ENCODE measurements at regions not wholly inside any gene's neighbourhood (a gene's known extent, or its start where the extent isn't known, plus 50 kb on each side); places are given as distances from the start of the nearest gene placed in this dataset.

- no peak for DNase-seq (ENCODE audit: low read depth, low spot score)
Observed at GRCh38 chr13:106689906-106690305, 122.0 kb upstream of the ARGLU1 start.

- DNase-seq (ENCODE audit: low read depth, low spot score) = no peak
Observed at GRCh38 chr13:106688940-106689339, 121.0 kb upstream of the ARGLU1 start.

- no peak for DNase-seq (ENCODE audit: low read depth, low spot score)
Observed at GRCh38 chr13:106686163-106686562, 118.2 kb upstream of the ARGLU1 start.

GRCh38 chr13:106685143-106685542, 117.2 kb upstream of the ARGLU1 start:
- DNase-seq (ENCODE audit: low read depth, low spot score) = no peak

- DNase-seq (ENCODE audit: low read depth, low spot score) = no peak
Observed at GRCh38 chr13:106683918-106684317, 116.0 kb upstream of the ARGLU1 start.

- no peak for DNase-seq (ENCODE audit: low read depth, low spot score)
Observed at GRCh38 chr13:106683179-106683578, 115.2 kb upstream of the ARGLU1 start.

- DNase-seq (ENCODE audit: low read depth, low spot score) = no peak
Observed at GRCh38 chr13:106681997-106682396, 114.1 kb upstream of the ARGLU1 start.

- no peak for DNase-seq (ENCODE audit: low read depth, low spot score)
Observed at GRCh38 chr13:106681536-106681935, 113.6 kb upstream of the ARGLU1 start.

GRCh38 chr13:106680796-106681472, 113.0 kb upstream of the ARGLU1 start:
- no peak for DNase-seq (ENCODE audit: low read depth, low spot score)

GRCh38 chr13:106678646-106679418, 110.9 kb upstream of the ARGLU1 start:
- DNase-seq (ENCODE audit: low read depth, low spot score) = no peak

- no peak for DNase-seq (ENCODE audit: low read depth, low spot score)
Observed at GRCh38 chr13:106675311-106675710, 107.4 kb upstream of the ARGLU1 start.

GRCh38 chr13:106660746-106661625, 93.0 kb upstream of the ARGLU1 start:
- DNase-seq (ENCODE audit: low read depth, low spot score) = no peak

- no peak for DNase-seq (ENCODE audit: low read depth, low spot score)
Observed at GRCh38 chr13:106657104-106657503, 89.2 kb upstream of the ARGLU1 start.

- no peak for DNase-seq (ENCODE audit: low read depth, low spot score)
Observed at GRCh38 chr13:106656186-106656585, 88.2 kb upstream of the ARGLU1 start.

- no peak for DNase-seq (ENCODE audit: low read depth, low spot score)
Observed at GRCh38 chr13:106651442-106651841, 83.5 kb upstream of the ARGLU1 start.

GRCh38 chr13:106650690-106651205, 82.8 kb upstream of the ARGLU1 start:
- DNase-seq (ENCODE audit: low read depth, low spot score) = no peak

- no peak for DNase-seq (ENCODE audit: low read depth, low spot score)
Observed at GRCh38 chr13:106649495-106649894, 81.6 kb upstream of the ARGLU1 start.

- DNase-seq (ENCODE audit: low read depth, low spot score) = no peak
Observed at GRCh38 chr13:106640515-106640914, 72.6 kb upstream of the ARGLU1 start.

GRCh38 chr13:106637519-106637918, 69.6 kb upstream of the ARGLU1 start:
- DNase-seq (ENCODE audit: low read depth, low spot score) = no peak

- no peak for DNase-seq (ENCODE audit: low read depth, low spot score)
Observed at GRCh38 chr13:106636492-106636891, 68.6 kb upstream of the ARGLU1 start.

GRCh38 chr13:106635616-106636015, 67.7 kb upstream of the ARGLU1 start:
- no peak for DNase-seq (ENCODE audit: low read depth, low spot score)

GRCh38 chr13:106633321-106633720, 65.4 kb upstream of the ARGLU1 start:
- DNase-seq (ENCODE audit: low read depth, low spot score) = no peak

Data from activated CD4-positive, CD25-positive, alpha-beta regulatory T cell treated with anti-CD3 and anti-CD28 coated beads, Interleukin-2, amount 50 U/mL, for 16 hours (primary cell).